ENCODE measurements at regions not wholly inside any gene's neighbourhood (a gene's known extent, or its start where the extent isn't known, plus 50 kb on each side); places are given as distances from the start of the nearest gene placed in this dataset.

DNA sequence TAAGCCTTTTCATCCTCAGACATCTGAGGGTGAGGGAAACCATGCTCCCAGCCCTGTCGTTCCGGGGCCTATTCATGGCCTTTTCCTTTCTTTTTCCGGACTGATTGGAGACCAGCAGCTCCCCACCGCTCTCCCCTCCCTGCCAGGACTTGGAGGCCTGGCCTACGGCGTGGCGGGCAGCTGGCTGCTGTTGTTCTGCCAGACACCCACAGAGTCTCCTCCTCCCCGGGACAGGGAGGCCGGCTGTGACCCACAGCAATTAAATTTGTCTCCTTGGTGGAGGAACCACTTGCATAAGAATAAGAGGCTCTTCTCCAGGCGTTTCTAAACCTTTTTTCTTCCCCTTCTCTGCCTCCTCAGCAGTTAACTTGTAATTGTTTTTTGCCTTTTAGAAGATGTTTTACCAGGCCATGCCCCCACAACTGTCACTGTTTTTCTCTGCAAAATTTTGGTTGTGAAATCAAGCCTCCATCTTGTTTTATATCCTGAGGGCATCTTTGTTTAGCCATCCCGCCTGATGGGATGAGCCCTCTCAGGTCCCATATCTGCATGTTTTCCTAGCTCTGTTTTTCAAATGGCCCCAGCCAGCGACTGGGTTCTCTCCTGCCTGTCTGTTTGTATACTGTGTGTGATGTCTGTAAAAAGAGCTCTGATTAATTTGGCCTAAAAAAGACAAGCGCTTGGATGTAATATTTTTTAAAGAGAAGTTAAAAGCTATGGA is 1060.0 kb upstream of the DDX18 start:
- TF ChIP-seq POLR2AphosphoS5 (IDR thresholded peaks at IDR 0.05; ENCODE audit: low read depth, low read length) (no peak), SIN3A (IDR thresholded peaks at IDR 0.05; ENCODE audit: borderline replicate concordance, insufficient read depth, low read length) (no peak)
- TF ChIP-seq, protein P1, sequence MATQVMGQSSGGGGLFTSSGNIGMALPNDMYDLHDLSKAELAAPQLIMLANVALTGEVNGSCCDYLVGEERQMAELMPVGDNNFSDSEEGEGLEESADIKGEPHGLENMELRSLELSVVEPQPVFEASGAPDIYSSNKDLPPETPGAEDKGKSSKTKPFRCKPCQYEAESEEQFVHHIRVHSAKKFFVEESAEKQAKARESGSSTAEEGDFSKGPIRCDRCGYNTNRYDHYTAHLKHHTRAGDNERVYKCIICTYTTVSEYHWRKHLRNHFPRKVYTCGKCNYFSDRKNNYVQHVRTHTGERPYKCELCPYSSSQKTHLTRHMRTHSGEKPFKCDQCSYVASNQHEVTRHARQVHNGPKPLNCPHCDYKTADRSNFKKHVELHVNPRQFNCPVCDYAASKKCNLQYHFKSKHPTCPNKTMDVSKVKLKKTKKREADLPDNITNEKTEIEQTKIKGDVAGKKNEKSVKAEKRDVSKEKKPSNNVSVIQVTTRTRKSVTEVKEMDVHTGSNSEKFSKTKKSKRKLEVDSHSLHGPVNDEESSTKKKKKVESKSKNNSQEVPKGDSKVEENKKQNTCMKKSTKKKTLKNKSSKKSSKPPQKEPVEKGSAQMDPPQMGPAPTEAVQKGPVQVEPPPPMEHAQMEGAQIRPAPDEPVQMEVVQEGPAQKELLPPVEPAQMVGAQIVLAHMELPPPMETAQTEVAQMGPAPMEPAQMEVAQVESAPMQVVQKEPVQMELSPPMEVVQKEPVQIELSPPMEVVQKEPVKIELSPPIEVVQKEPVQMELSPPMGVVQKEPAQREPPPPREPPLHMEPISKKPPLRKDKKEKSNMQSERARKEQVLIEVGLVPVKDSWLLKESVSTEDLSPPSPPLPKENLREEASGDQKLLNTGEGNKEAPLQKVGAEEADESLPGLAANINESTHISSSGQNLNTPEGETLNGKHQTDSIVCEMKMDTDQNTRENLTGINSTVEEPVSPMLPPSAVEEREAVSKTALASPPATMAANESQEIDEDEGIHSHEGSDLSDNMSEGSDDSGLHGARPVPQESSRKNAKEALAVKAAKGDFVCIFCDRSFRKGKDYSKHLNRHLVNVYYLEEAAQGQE (IDR thresholded peaks at IDR 0.05; ENCODE audit: insufficient read depth in 1 of 2, low read depth in 2 of 2, low read length in 2 of 2): no peak

Data from PFSK-1 (cell line).